Neuronal stem cell (in vitro differentiated cells): ENCODE measurements at regions not wholly inside any gene's neighbourhood (a gene's known extent, or its start where the extent isn't known, plus 50 kb on each side); places are given as distances from the start of the nearest gene placed in this dataset.

ENCODE experiments used
- DNase-seq: peaks from one replicate; pipeline ENCODE4 v3.0.0-alpha.2; 2013; ENCODE audit warnings: low spot score
- H2AFZ ChIP-seq: one replicate; pipeline ENCODE4 v1.6.1; 2013; ENCODE audit warnings: mild to moderate bottlenecking, low read length, inconsistent platforms
- H2AK5ac ChIP-seq: 2 replicates; pipeline ENCODE4 v1.6.1; 2013; ENCODE audit warnings: low read depth, mild to moderate bottlenecking, inconsistent platforms, low read length, moderate library complexity, mixed read lengths
- H2BK120ac ChIP-seq: 2 replicates; pipeline ENCODE4 v1.6.1; 2013; ENCODE audit warnings: low read depth, mild to moderate bottlenecking, inconsistent platforms, low read length, moderate library complexity, mixed read lengths
- H2BK12ac ChIP-seq: one replicate; pipeline ENCODE4 v1.6.1; 2013; ENCODE audit warnings: low read length, inconsistent platforms
- H2BK15ac ChIP-seq: 2 replicates; pipeline ENCODE4 v1.6.1; 2013; ENCODE audit warnings: mild to moderate bottlenecking, low read length, inconsistent platforms, mixed read lengths
- H2BK5ac ChIP-seq: one replicate; pipeline ENCODE4 v1.6.1; 2013; ENCODE audit warnings: inconsistent platforms, mild to moderate bottlenecking, low read length, moderate library complexity
- H3K14ac ChIP-seq: one replicate; pipeline ENCODE4 v1.6.1; 2013; ENCODE audit warnings: low read length, inconsistent platforms
- H3K18ac ChIP-seq: 2 replicates; pipeline ENCODE4 v1.6.1; 2013; ENCODE audit warnings: low read length, inconsistent platforms
- H3K23ac ChIP-seq: 2 replicates; pipeline ENCODE4 v1.6.1; 2013; ENCODE audit warnings: low read depth, mild to moderate bottlenecking, mixed read lengths, low read length, inconsistent platforms; ENCODE audit not compliant: poor library complexity
- H3K27ac ChIP-seq: replicated peaks from 3 replicates; pipeline ENCODE4 v1.5.1; 2013; ENCODE audit warnings: low read length, inconsistent platforms
- H3K27me3 ChIP-seq, 3 experiments: 2 replicates each; pipeline ENCODE4 v1.6.1; 2013; ENCODE audit warnings: low read length in 3 of 3, mild to moderate bottlenecking in 2 of 3, inconsistent platforms in 1 of 3, low read depth in 1 of 3, mixed read lengths in 1 of 3, moderate library complexity in 1 of 3; ENCODE audit not compliant: control insufficient read depth in 3 of 3, insufficient read depth in 3 of 3
- H3K36me3 ChIP-seq, 2 donors: replicated peaks in 1 of 2; 2 replicates each; pipeline ENCODE4 v1.6.1; 2013; ENCODE audit warnings: low read length in 2 of 2; ENCODE audit not compliant: control insufficient read depth in 2 of 2, insufficient read depth in 2 of 2
- H3K4ac ChIP-seq: 2 replicates; pipeline ENCODE4 v1.6.1; 2013; ENCODE audit warnings: inconsistent platforms, mild to moderate bottlenecking, low read length, moderate library complexity
- H3K4me1 ChIP-seq, 2 donors: 1 replicate in 1 of 2; 2 replicates in 1 of 2; pipeline ENCODE4 v1.6.1; 2013; ENCODE audit warnings: low read length in 2 of 2, low read depth in 1 of 2; ENCODE audit not compliant: control insufficient read depth in 2 of 2, insufficient read depth in 1 of 2
- H3K4me2 ChIP-seq: one replicate; pipeline ENCODE4 v1.6.1; 2013; ENCODE audit warnings: mild to moderate bottlenecking, low read length, inconsistent platforms; ENCODE audit not compliant: insufficient read depth, poor library complexity, severe bottlenecking
- H3K4me3 ChIP-seq, 2 donors: 2 replicates each; pipeline ENCODE4 v1.5.1; 2013; ENCODE audit warnings: low read length in 2 of 2, mild to moderate bottlenecking in 2 of 2, inconsistent platforms in 1 of 2, moderate library complexity in 1 of 2
- H3K79me1 ChIP-seq: one replicate; pipeline ENCODE4 v1.6.1; 2013; ENCODE audit warnings: low read depth, mild to moderate bottlenecking, inconsistent platforms, low read length, moderate library complexity
- H3K9ac ChIP-seq: one replicate; pipeline ENCODE4 v1.6.1; 2013; ENCODE audit warnings: mild to moderate bottlenecking, low read depth, low read length, inconsistent platforms; ENCODE audit not compliant: poor library complexity
- H3K9me3 ChIP-seq, 2 donors: replicated peaks in 1 of 2; 2 replicates each; pipeline versions ENCODE3 to v1.6.1; 2013; ENCODE audit warnings: low read length in 2 of 2, mild to moderate bottlenecking in 2 of 2, inconsistent platforms in 1 of 2, low read depth in 1 of 2, mixed read lengths in 1 of 2, moderate library complexity in 1 of 2; ENCODE audit not compliant: control insufficient read depth in 2 of 2, insufficient read depth in 1 of 2
- H4K8ac ChIP-seq: one replicate; pipeline ENCODE4 v1.6.1; 2013; ENCODE audit warnings: low read depth, mild to moderate bottlenecking, inconsistent platforms, low read length, moderate library complexity
- H4K91ac ChIP-seq: one replicate; pipeline ENCODE4 v1.6.1; 2013; ENCODE audit warnings: low read length, low read depth, mild to moderate bottlenecking, inconsistent platforms; ENCODE audit not compliant: poor library complexity
- WGBS, 2 donors: extraction: QIAGEN DNeasy Blood & Tissue Kit; methylation state at CpG; one replicate each; pipeline ENCODE4 v1.1.7; 2013; ENCODE audit warnings: missing lambda C conversion rate in 2 of 2, mixed read lengths in 1 of 2; ENCODE audit not compliant: insufficient read length in 2 of 2, insufficient replicate concordance in 1 of 2; ENCODE audit errors: extremely low coverage in 2 of 2; 5-methylcytosine and 5-hydroxymethylcytosine counted together

GRCh38 chr4:12239897-12240636 is 811.4 kb upstream of the HS3ST1 start:
- WGBS, 2 donors: no CpG with 5 or more reads among the region's 3 CpGs
- Histone ChIP-seq H3K23ac (no peak overlapping the region), H3K18ac (no peak overlapping the region), H3K9ac (no peak overlapping the region), H2BK15ac (no peak overlapping the region), H2AFZ (no peak overlapping the region), H3K27me3 (no peaks in the 10 kb centered on the region), H2BK120ac (no peak overlapping the region), H4K91ac (no peak overlapping the region), H2BK5ac (no peak overlapping the region), H3K4me2 (no peak overlapping the region), H3K4me1 (no peaks in the 10 kb centered on the region), H3K79me1 (no peaks in the 10 kb centered on the region), H3K14ac (no peak overlapping the region), H3K4ac (no peak overlapping the region), H3K36me3 (no peaks in the 10 kb centered on the region), H3K4me3 (no peak overlapping the region), H4K8ac (no peak overlapping the region), H3K27ac (no peak overlapping the region), H2BK12ac (no peak overlapping the region), H3K9me3 (no peaks in the 10 kb centered on the region), H2AK5ac (no peak overlapping the region)
- no peak for DNase-seq

- no peak overlapping the region for H4K8ac ChIP-seq
- H3K36me3 ChIP-seq: no peaks in the 10 kb centered on the region
- H3K27me3 ChIP-seq: no peaks in the 10 kb centered on the region
- H3K27ac ChIP-seq: no peak overlapping the region
- H3K79me1 ChIP-seq: no peaks in the 10 kb centered on the region
- H3K14ac ChIP-seq: no peak overlapping the region
- no peak overlapping the region for H2BK12ac ChIP-seq
- no peak overlapping the region for H2AK5ac ChIP-seq
- H2BK5ac ChIP-seq: no peak overlapping the region
- no peak overlapping the region for H3K23ac ChIP-seq
- H3K9ac ChIP-seq: no peak overlapping the region
- no peak overlapping the region for H3K4ac ChIP-seq
- no CpG with 5 or more reads among the region's 6 CpGs for WGBS, 2 donors
- no peak for DNase-seq
- no peak overlapping the region for H2BK120ac ChIP-seq
- no peak overlapping the region for H3K18ac ChIP-seq
- H3K4me3 ChIP-seq: no peak overlapping the region
- no peaks in the 10 kb centered on the region for H3K4me1 ChIP-seq
- H2BK15ac ChIP-seq: no peak overlapping the region
- no peak overlapping the region for H3K4me2 ChIP-seq
- no peaks in the 10 kb centered on the region for H3K9me3 ChIP-seq
- H4K91ac ChIP-seq: no peak overlapping the region
- no peak overlapping the region for H2AFZ ChIP-seq
Measured at GRCh38 chr4:12231098-12231497, 802.4 kb upstream of the HS3ST1 start.

DNA sequence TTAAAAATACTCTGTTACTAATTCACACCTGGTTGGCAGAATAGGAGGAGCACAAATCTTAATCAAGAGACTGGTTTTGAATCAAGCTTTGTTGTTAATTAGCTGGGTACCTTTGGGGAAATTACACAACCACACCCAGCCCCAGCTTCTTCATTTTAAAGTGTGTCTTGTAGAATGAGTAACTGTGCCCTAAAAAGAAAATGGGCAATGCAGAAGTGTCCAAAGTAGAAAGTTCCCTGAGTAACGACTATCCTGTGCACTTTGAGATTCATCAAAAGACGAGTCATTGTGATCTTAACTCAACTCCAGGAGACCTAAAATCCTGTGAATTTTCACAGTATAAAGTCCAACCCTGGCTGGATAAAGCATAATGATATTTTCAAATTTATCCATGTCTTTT is 792.3 kb upstream of the HS3ST1 start:
- no peak overlapping the region for H2BK120ac ChIP-seq
- no peak overlapping the region for H2BK5ac ChIP-seq
- H4K91ac ChIP-seq: no peak overlapping the region
- H3K4me3 ChIP-seq: no peak overlapping the region
- H3K4me1 ChIP-seq: no peaks in the 10 kb centered on the region
- H3K18ac ChIP-seq: no peak overlapping the region
- H2AK5ac ChIP-seq: no peak overlapping the region
- no peak overlapping the region for H3K9ac ChIP-seq
- H3K9me3 ChIP-seq: no peaks in the 10 kb centered on the region
- no peak overlapping the region for H3K27ac ChIP-seq
- H3K4me2 ChIP-seq: no peak overlapping the region
- H3K79me1 ChIP-seq: no peaks in the 10 kb centered on the region
- no peak overlapping the region for H3K23ac ChIP-seq
- no peak overlapping the region for H4K8ac ChIP-seq
- H3K27me3 ChIP-seq: no peaks in the 10 kb centered on the region
- no peaks in the 10 kb centered on the region for H3K36me3 ChIP-seq
- no peak overlapping the region for H3K14ac ChIP-seq
- H3K4ac ChIP-seq: no peak overlapping the region
- H2AFZ ChIP-seq: no peak overlapping the region
- WGBS, 2 donors: no CpG with 5 or more reads among the region's 2 CpGs
- DNase-seq: no peak
- H2BK15ac ChIP-seq: no peak overlapping the region
- H2BK12ac ChIP-seq: no peak overlapping the region

DNA sequence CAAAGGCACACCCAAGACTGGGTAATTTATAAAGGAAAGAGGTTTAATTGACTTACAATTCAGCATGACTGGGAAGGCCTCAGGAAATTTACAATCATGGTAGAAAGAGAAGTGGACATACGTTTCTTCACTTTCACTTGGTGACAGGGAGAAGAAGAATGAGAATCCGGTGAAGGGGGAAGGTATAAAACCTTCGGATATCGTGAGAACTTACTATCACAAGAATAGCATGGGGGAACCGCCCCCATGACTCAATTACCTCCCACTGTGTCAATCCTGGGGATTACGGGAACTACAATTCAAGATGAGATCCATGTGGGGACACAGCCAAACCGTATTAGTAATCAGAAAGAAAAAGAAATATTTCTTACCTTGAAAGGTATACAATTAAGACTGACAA is 782.9 kb upstream of the HS3ST1 start:
- H3K9me3 ChIP-seq: no peaks in the 10 kb centered on the region
- WGBS, 2 donors: no CpG with 5 or more reads among the region's 7 CpGs

More for the DNA sequence above, 782.9 kb upstream of the HS3ST1 start:
- Histone ChIP-seq H2BK5ac (no peak overlapping the region), H4K91ac (no peak overlapping the region), H3K4me3 (no peak overlapping the region), H3K4me1 (no peaks in the 10 kb centered on the region), H3K36me3 (no peaks in the 10 kb centered on the region), H2BK15ac (no peak overlapping the region), H4K8ac (no peak overlapping the region), H2AK5ac (no peak overlapping the region), H2AFZ (no peak overlapping the region), H3K18ac (no peak overlapping the region), H3K79me1 (no peaks in the 10 kb centered on the region), H2BK12ac (no peak overlapping the region), H3K23ac (no peak overlapping the region), H3K4ac (no peak overlapping the region), H3K4me2 (no peak overlapping the region), H2BK120ac (no peak overlapping the region), H3K9ac (no peak overlapping the region), H3K27ac (no peak overlapping the region), H3K27me3 (no peaks in the 10 kb centered on the region), H3K14ac (no peak overlapping the region)
- no peak for DNase-seq
